ENCODE measurements at regions not wholly inside any gene's neighbourhood (a gene's known extent, or its start where the extent isn't known, plus 50 kb on each side); places are given as distances from the start of the nearest gene placed in this dataset.
"Not testable (repeated sequence)": the region's sequence is repeated elsewhere in the genome, so short reads cannot be mapped to it uniquely, and the experiment has no call there.

- TF ChIP-seq, protein P1, sequence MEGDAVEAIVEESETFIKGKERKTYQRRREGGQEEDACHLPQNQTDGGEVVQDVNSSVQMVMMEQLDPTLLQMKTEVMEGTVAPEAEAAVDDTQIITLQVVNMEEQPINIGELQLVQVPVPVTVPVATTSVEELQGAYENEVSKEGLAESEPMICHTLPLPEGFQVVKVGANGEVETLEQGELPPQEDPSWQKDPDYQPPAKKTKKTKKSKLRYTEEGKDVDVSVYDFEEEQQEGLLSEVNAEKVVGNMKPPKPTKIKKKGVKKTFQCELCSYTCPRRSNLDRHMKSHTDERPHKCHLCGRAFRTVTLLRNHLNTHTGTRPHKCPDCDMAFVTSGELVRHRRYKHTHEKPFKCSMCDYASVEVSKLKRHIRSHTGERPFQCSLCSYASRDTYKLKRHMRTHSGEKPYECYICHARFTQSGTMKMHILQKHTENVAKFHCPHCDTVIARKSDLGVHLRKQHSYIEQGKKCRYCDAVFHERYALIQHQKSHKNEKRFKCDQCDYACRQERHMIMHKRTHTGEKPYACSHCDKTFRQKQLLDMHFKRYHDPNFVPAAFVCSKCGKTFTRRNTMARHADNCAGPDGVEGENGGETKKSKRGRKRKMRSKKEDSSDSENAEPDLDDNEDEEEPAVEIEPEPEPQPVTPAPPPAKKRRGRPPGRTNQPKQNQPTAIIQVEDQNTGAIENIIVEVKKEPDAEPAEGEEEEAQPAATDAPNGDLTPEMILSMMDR (IDR thresholded peaks at IDR 0.05), result no peak
- no peak overlapping the region for H3K27ac Mint-ChIP-seq
- H3K9me3 Mint-ChIP-seq, result peaks cover 40% of the 10 kb centered on the region
- no peak for DNase-seq
- H3K27me3 Mint-ChIP-seq (ENCODE audit: insufficient read depth), result no peaks in the 10 kb centered on the region
- H3K36me3 Mint-ChIP-seq (ENCODE audit: low read depth), result no peaks in the 10 kb centered on the region
- no peak overlapping the region for H3K4me3 Mint-ChIP-seq
- H3K4me1 Mint-ChIP-seq (ENCODE audit: low read depth), result no peaks in the 10 kb centered on the region
Observed at GRCh38 chr16:60792437-60792836, 1243.8 kb downstream of the CDH8 start.

- H3K9me3 Mint-ChIP-seq, result peaks cover 25% of the 10 kb centered on the region
- H3K27me3 Mint-ChIP-seq (ENCODE audit: insufficient read depth), result no peaks in the 10 kb centered on the region
- no peaks in the 10 kb centered on the region for H3K36me3 Mint-ChIP-seq (ENCODE audit: low read depth)
- H3K4me3 Mint-ChIP-seq, result no peak overlapping the region
- TF ChIP-seq, protein P1 (IDR thresholded peaks at IDR 0.05), result no peak
- no peaks in the 10 kb centered on the region for H3K4me1 Mint-ChIP-seq (ENCODE audit: low read depth)
- H3K27ac Mint-ChIP-seq, result no peak overlapping the region
- no peak for DNase-seq
Observed at GRCh38 chr16:60788631-60789030, 1247.6 kb downstream of the CDH8 start.

DNA sequence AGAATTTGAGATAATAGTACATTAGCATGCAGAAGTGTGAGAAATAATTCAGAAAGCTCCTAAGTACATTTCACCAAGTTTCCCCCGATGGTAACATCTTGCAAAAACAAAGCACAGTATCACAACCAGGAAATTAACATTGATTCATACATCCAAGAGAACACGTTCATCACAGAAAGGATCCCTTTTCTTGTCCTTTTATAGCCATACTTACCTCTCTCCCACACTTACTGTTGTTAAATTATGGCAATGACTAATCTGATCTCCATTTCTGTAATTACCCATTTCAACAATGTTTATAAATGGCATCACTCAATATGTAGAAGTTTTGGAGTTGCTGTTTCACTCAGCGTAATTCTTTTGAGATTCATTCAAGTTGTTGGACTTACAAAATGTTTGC lies 1260.0 kb downstream of the CDH8 start:
- TF ChIP-seq, protein P1 (IDR thresholded peaks at IDR 0.05), result no peak
- H3K4me3 Mint-ChIP-seq, result no peak overlapping the region
- no peaks in the 10 kb centered on the region; the same call in 1 of the 2 replicates for H3K27me3 Mint-ChIP-seq (ENCODE audit: insufficient read depth)
- no peaks in the 10 kb centered on the region for H3K4me1 Mint-ChIP-seq (ENCODE audit: low read depth)
- H3K9me3 Mint-ChIP-seq, result peaks cover 37% of the 10 kb centered on the region
- DNase-seq, result no peak
- H3K36me3 Mint-ChIP-seq (ENCODE audit: low read depth), result 0 out of 2 replicates have a peak, but pooled peaks cover 5% of the 10 kb centered on the region
- no peak overlapping the region for H3K27ac Mint-ChIP-seq

DNA sequence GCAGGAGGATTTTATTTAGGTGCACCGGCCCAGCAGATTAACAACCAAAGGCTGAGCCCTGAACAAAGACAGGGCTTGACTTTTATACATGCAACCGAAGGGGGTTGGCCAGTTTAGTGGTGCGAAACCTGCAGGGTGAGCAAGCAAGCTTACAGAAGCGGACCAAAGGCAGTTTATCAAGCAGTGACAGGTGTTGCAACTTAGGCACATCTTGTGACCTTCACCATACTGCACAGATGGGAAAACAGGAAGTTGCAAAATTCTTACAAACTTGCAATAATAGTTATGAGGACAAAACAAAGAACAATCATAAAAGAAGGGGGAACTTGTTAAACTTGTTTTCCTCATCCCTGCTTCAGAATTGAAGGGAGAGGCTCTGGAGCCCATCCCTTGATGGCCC lies 1265.1 kb downstream of the CDH8 start:
- TF ChIP-seq, protein P1 (IDR thresholded peaks at IDR 0.05), result no peak
- H3K36me3 Mint-ChIP-seq (ENCODE audit: low read depth), result 0 out of 2 replicates have a peak, but pooled peaks cover 5% of the 10 kb centered on the region
- H3K9me3 Mint-ChIP-seq, result peaks cover 45% of the 10 kb centered on the region
- H3K27me3 Mint-ChIP-seq (ENCODE audit: insufficient read depth), result no peaks in the 10 kb centered on the region; the same call in 1 of the 2 replicates
- H3K4me3 Mint-ChIP-seq, result no peak overlapping the region
- no peak overlapping the region for H3K27ac Mint-ChIP-seq
- DNase-seq, result no peak
- H3K4me1 Mint-ChIP-seq (ENCODE audit: low read depth), result no peaks in the 10 kb centered on the region

GRCh38 chr16:60770384-60770783 lies 1265.9 kb downstream of the CDH8 start:
- H3K9me3 Mint-ChIP-seq, result peaks cover 49% of the 10 kb centered on the region
- not testable (repeated sequence) for H3K27me3 Mint-ChIP-seq (ENCODE audit: insufficient read depth); H3K36me3 Mint-ChIP-seq (ENCODE audit: low read depth); DNase-seq; H3K4me3 Mint-ChIP-seq; H3K4me1 Mint-ChIP-seq (ENCODE audit: low read depth); H3K27ac Mint-ChIP-seq

GRCh38 chr16:60763869-60764268 lies 1272.4 kb downstream of the CDH8 start:
- DNase-seq, result no peak
- Mint-ChIP-seq H3K4me1 (ENCODE audit: low read depth) (no peaks in the 10 kb centered on the region), H3K4me3 (no peak overlapping the region), H3K36me3 (ENCODE audit: low read depth) (no peaks in the 10 kb centered on the region), H3K9me3 (peaks cover 36% of the 10 kb centered on the region), H3K27ac (no peak overlapping the region), H3K27me3 (ENCODE audit: insufficient read depth) (no peaks in the 10 kb centered on the region)
- TF ChIP-seq, protein P1 (IDR thresholded peaks at IDR 0.05), result no peak
